HG03139 (cell line): ENCODE measurements at regions not wholly inside any gene's neighbourhood (a gene's known extent, or its start where the extent isn't known, plus 50 kb on each side); places are given as distances from the start of the nearest gene placed in this dataset.
"Not testable (repeated sequence)": the region's sequence is repeated elsewhere in the genome, so short reads cannot be mapped to it uniquely, and the experiment has no call there.

Experiments
- ATAC-seq: cut with Tn5 transposase; IDR thresholded peaks from one replicate; pipeline ENCODE4 v1.9.1; 2021; ENCODE audit not compliant: unreplicated experiment

- ATAC-seq, result not testable (repeated sequence)
These were observed 101.8 kb upstream of the OSBPL11 start for GRCh38 chr3:125697126-125697525.

DNA sequence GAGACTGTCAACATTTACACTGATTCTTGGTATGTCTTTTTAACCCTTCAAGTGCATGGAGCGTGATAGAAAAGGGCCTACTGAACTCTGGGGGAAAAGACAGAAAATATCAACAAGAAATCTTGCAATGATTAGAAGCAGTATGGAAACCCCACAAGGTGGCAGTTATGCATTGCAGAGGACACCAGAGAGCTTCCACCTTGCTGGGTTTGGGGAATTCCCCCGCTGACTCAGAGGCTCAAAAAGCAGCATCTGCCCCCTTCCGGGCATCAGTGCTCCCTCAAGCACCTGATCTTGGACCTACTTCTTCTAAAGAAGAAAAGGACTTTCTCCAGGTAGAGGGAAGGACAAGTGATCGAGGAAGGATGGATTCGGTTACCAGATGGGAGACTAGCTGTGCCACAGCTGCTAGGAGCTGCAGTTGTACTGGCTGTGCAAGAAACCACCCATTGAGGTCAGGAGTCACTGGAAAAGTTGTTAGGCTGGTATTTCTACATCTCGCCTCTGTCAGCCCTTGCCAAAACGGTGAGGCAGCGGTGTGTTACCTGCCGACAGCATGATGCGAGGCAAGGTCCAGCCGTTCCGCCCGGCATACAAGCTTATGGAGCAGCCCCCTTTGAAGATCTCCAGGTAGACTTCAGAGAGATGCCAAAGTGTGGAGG is 102.8 kb upstream of the OSBPL11 start:
- ATAC-seq, result not testable (repeated sequence)

DNA sequence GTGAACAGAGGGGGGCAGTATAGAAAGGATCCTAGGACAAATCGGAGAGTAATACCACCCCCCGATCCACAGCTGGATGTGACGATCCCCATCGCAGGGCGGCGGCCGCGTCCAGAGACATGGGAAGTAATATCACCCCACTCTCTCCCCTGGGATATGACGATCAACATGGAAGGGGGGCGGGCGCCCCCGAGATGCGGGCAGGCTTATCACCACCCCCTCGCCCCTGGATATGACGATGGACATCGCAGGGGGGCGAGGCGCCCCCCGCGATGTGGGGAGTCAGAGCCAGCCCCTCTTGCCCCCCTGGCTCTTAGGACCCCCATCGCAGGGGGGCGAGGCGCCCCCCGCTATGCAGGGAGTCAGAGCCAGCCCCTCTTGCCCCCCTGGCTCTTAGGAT is 120.4 kb upstream of the OSBPL11 start:
- ATAC-seq, result no peak

- not testable (repeated sequence) for ATAC-seq
These were observed 136.9 kb upstream of the OSBPL11 start for GRCh38 chr3:125732151-125732550.

GRCh38 chr3:125741991-125742718 is 146.9 kb upstream of the OSBPL11 start:
- ATAC-seq, result not testable (repeated sequence)

- ATAC-seq, result not testable (repeated sequence)
These were observed 147.5 kb upstream of the OSBPL11 start for GRCh38 chr3:125742845-125743244.

DNA sequence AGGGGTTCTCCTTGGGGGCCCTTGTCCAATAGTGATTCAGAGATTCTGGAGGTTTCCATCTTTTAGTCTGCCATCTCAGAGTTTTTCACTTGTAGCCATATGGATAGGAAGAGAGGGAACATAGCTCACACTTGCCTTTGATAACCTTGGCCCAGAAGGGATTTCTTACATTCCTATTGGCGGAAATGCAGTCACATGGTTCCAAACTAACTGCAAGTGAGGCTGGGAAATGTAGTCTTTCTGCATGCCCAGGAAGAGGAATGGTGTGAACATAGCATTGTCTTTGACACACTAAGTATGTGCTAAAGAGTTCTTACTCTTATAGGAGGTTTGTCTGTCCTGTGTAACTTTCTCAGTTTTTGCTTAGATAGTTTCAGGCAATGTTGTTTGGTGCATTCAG is 161.8 kb upstream of the OSBPL11 start:
- not testable (repeated sequence) for ATAC-seq

GRCh38 chr3:125758641-125759130 is 163.4 kb upstream of the OSBPL11 start:
- not testable (repeated sequence) for ATAC-seq

DNA sequence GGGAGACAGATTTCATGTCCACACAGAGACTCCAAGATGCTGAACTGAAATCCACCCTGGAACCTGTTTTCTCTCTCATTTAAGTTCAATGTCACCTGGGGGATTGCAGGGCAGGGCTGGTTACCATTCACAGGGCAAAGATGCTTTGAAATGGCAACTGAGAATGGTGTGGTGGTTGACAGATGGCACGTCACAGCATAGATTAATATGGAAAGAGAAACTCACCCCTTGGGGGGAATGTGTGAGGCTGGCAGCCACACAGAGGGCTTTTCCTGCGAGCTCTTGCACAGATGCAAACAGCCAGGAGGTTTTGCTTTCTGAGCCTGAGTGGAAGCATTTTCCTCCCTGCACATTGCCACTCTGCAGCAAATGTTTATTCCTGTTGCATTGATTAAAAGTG is 167.3 kb upstream of the OSBPL11 start:
- not testable (repeated sequence) for ATAC-seq

DNA sequence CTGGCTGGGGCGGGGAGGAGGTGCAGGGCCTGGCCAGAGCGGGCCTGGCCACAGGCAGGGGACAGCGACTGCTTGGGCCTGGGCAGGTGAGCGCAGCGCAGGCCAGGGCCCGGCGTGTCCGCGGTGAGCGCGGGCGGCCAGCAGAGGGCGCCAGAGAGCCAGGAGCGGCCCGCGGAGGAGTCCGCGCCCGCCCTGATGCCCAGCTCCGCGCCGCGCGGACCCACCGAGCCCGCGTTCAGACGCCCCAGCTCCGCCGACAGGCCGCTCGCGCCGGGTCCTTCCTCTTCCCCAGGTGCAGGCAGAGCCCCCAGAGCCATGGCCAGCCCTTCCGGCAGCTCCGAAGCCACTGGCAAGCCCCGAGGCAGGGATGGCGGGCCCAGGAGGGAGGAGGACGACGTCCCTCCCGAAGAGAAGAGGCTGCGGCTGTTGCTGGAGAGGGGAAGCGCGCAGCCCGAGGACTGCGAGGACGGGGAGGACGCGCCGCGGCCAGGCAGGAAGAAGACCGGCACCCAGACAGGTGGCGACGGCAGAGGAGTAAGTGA is 171.1 kb upstream of the OSBPL11 start:
- ATAC-seq, result not testable (repeated sequence)

DNA sequence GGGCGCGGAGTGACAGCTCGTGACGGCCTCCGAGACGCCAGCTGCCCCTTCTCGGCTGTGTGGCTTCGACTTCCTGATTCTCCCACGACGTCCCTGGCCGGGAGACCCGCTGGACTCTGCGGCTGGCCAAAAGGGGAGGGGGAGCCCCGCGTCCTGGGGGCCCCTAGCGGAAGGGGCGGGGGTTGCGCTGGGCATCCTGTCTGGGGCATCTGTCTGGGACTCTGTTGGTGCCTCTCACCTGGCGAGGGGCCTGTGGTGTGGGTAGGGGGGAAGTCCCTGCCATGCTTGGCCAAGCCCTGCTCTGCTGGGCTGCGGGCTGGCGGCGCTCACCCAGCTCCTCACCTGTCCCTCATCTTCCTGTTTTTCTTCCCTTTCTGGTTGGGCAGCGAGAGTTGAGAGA is 171.6 kb upstream of the OSBPL11 start:
- not testable (repeated sequence) for ATAC-seq

DNA sequence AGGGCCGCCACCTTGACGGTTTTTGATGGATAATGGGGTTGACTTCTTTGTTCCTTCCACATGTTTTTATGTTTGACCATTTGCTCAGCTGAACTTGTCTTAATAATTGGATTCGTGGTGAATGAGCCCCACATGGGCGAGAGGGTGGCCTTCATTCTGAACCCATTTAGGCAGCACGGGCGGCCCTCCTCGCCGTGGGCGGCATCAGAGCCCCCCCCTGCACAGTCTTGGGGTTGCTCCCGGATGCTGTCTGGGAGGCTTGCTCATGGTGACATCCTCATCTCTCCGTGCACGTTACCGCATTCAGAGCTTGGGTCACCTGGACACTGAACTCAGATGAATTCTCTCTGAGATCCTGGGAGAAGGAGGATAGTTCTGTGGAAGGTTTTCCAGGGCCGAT is 172.3 kb upstream of the OSBPL11 start:
- ATAC-seq, result no peak

DNA sequence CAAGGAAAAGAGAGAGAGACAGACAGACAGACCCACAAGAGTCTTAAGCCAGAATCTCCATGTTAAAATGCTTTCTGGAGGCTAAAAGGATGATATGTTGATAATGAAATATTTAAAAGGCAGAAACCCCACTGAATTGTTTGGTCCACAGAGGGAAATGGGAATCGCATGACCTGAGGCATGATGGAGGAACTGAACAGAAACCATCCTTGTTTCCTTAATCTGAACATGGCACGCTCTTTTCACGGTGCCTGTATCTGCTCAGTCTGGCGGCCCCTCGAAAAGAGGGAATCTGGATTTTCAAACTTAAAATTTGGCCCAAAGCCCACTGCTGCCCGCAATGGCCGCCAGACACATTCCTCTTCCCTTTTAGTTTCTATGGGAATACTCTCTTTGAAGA is 173.5 kb upstream of the OSBPL11 start:
- ATAC-seq, result not testable (repeated sequence)

DNA sequence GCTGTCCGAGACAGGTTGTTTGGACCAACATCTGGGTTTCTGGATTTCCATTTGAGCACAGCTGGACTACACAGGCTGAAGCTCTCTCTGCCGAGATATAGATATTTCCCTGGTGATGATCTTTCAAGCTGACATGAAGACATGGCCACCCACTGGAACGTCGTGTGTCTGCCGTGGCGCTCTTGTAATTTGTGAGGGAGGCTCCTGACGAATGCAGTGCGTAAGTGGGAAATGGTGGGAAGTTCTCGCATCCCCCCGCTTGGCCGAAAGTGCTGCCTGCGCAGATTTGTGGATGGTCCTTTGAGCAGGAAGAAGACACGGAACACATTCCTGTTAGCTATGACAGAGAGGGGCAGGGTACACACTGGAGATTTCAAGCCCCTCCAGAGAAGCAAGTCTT is 176.2 kb upstream of the OSBPL11 start:
- ATAC-seq, result not testable (repeated sequence)

GRCh38 chr3:125774433-125775034 is 179.2 kb upstream of the OSBPL11 start:
- ATAC-seq, result not testable (repeated sequence)

- not testable (repeated sequence) for ATAC-seq
These were observed 179.8 kb upstream of the OSBPL11 start for GRCh38 chr3:125775106-125775505.

DNA sequence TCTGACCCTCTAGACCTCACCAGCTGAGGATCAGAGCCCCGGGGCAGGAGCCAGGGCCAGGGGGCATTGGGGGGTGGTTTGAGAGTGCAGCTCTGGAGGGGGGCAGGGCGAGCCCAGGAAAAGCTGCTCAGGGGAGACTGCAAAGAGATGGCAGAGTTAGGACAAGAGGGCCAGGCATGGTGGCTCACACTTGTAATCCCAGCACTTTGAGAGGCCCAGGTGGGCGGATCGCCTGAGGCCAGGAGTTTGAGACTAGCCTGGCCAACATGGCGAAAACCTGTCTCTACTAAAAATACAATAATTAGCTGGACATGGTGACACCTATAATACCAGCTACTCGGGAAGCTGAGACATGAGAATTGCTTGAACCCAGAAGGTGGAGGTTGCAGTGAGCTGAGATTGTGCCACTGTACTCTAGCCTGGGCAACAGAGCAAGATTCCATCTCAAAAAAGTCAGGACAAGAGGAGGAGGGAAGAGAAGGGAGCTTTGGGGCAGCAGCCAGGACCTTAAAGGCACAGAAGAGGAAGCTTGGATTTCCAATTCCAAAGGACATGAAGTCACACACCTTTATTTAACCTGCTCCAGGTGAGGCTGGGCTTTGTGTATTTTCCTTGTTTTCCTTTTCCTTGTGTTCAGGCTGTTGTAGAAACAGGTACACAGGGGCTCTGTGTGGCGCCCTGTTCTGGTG is 180.5 kb upstream of the OSBPL11 start:
- not testable (repeated sequence) for ATAC-seq

DNA sequence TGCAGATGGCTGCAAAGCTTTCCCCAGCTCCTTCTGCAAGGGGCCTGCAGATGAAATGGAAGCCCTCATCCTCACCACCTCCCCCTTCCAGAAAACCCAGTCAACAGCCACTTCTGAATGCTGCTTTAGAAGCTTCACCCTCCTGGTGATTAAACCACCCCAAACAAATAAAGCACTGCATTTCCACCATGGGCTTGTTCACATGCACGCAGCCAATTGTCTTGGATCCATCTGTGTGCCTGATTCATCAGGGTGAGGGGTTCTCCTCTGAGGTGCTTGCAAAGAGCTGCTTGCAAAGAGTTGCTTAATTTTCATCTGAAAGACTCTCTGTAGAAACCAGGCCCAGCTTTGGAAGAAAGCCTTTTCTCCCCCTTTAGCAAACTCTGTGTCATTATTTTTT is 184.0 kb upstream of the OSBPL11 start:
- ATAC-seq, result not testable (repeated sequence)

GRCh38 chr3:125779918-125780317 is 184.6 kb upstream of the OSBPL11 start:
- not testable (repeated sequence) for ATAC-seq

DNA sequence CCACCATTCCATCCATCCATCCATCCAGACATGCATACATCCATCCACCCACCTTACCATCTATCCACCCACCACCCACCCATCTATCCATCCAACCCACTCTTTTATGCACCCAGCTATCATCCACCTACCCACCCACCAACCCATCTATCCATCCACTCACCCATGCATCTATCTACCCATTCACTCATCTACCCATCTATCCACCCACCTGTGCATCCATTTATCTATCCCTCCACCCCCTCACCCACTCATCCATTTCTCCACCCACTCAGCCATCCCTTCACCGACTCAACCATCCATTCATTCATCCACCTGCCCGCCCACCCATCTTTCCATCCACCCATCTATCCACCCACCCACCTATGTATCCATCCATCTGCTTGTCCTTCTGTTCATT is 186.4 kb upstream of the OSBPL11 start:
- ATAC-seq, result not testable (repeated sequence)

DNA sequence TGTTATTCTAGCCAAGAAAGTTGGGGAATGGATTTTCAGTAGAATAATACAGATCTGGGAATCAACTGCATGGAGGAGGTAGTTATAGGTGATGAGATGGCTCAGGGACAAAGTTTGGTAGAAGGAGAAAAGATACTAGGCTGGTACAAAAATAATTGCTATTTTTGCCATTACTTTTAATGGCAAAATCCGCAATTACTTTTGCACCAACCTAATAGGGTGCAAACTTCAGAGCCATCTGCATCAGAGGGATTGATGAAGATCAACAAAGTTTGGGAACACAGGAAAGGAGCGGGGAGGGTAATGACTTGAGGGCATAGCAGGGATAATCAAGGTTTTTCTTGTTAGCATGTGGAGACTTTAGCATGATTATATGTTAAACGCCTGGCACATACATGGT is 178.7 kb upstream of the ROPN1B start:
- ATAC-seq, result not testable (repeated sequence)
